Endothelial cell (in vitro differentiated cells): ENCODE measurements at regions not wholly inside any gene's neighbourhood (a gene's known extent, or its start where the extent isn't known, plus 50 kb on each side); places are given as distances from the start of the nearest gene placed in this dataset.

Source experiments
- DNase-seq: peaks from one replicate; pipeline ENCODE4 v3.0.0; 2021; ENCODE audit warnings: low spot score
- H3K27ac Mint-ChIP-seq: one replicate; pipeline ENCODE4 v1.8.0; 2021; ENCODE audit warnings: mixed read lengths, inconsistent platforms; ENCODE audit not compliant: unreplicated experiment
- H3K27me3 Mint-ChIP-seq: one replicate; pipeline ENCODE4 v1.8.0; 2021; ENCODE audit warnings: mild to moderate bottlenecking, moderate library complexity, mixed read lengths, inconsistent platforms; ENCODE audit not compliant: unreplicated experiment
- H3K36me3 Mint-ChIP-seq: one replicate; pipeline ENCODE4 v1.8.0; 2021; ENCODE audit warnings: mild to moderate bottlenecking, low read depth, mixed read lengths, inconsistent platforms; ENCODE audit not compliant: unreplicated experiment
- H3K4me1 Mint-ChIP-seq: one replicate; pipeline ENCODE4 v1.8.0; 2021; ENCODE audit warnings: mild to moderate bottlenecking, mixed read lengths, inconsistent platforms; ENCODE audit not compliant: unreplicated experiment
- H3K4me3 Mint-ChIP-seq: one replicate; pipeline ENCODE4 v1.8.0; 2021; ENCODE audit warnings: mild to moderate bottlenecking, mixed read lengths, inconsistent platforms; ENCODE audit not compliant: unreplicated experiment
- H3K9me3 Mint-ChIP-seq: one replicate; pipeline ENCODE4 v1.8.0; 2021; ENCODE audit warnings: mixed read lengths, inconsistent platforms; ENCODE audit not compliant: unreplicated experiment
- CTCF ChIP-seq: fragments of 200-600 bp; sonication (generic); IDR thresholded peaks from one replicate; pipeline ENCODE4 v1.5.0; 2021; ENCODE audit warnings: antibody characterized with exemption; ENCODE audit not compliant: unreplicated experiment

- H3K36me3 Mint-ChIP-seq: no peaks in the 10 kb centered on the region
Measured at GRCh38 chr4:185969657-185970056, 99.3 kb upstream of the TLR3 start.

GRCh38 chr4:185987961-185988627 is 80.9 kb upstream of the TLR3 start:
- H3K4me1 Mint-ChIP-seq: no peaks in the 10 kb centered on the region
- no peak for DNase-seq
- no peaks in the 10 kb centered on the region for H3K27me3 Mint-ChIP-seq
- no peaks in the 10 kb centered on the region for H3K9me3 Mint-ChIP-seq
- H3K4me3 Mint-ChIP-seq: no peak overlapping the region
- no peak overlapping the region for H3K27ac Mint-ChIP-seq
- no peak for TF ChIP-seq CTCF
- H3K36me3 Mint-ChIP-seq: no peaks in the 10 kb centered on the region

More at GRCh38 chr4:185969657-185970056, 99.3 kb upstream of the TLR3 start:
- TF ChIP-seq CTCF: no peak
- no peak overlapping the region for H3K4me3 Mint-ChIP-seq
- peaks cover 3% of the 10 kb centered on the region for H3K27me3 Mint-ChIP-seq
- no peaks in the 10 kb centered on the region for H3K9me3 Mint-ChIP-seq
- no peak for DNase-seq
- H3K4me1 Mint-ChIP-seq: peaks cover 7% of the 10 kb centered on the region
- H3K27ac Mint-ChIP-seq: no peak overlapping the region

GRCh38 chr4:185991770-185992169 is 77.2 kb upstream of the TLR3 start:
- H3K27ac Mint-ChIP-seq: no peak overlapping the region
- H3K4me3 Mint-ChIP-seq: no peak overlapping the region
- H3K4me1 Mint-ChIP-seq: peaks cover 3% of the 10 kb centered on the region
- no peak for TF ChIP-seq CTCF
- peaks cover 2% of the 10 kb centered on the region for H3K27me3 Mint-ChIP-seq
- peaks cover 4% of the 10 kb centered on the region for H3K36me3 Mint-ChIP-seq
- no peak for DNase-seq
- no peaks in the 10 kb centered on the region for H3K9me3 Mint-ChIP-seq

- no peak for DNase-seq
- Mint-ChIP-seq H3K27me3 (peaks cover 2% of the 10 kb centered on the region), H3K27ac (no peak overlapping the region), H3K4me1 (peaks cover 3% of the 10 kb centered on the region), H3K9me3 (no peaks in the 10 kb centered on the region), H3K4me3 (no peak overlapping the region), H3K36me3 (peaks cover 4% of the 10 kb centered on the region)
- TF ChIP-seq CTCF: no peak
Measured at GRCh38 chr4:185992585-185992984, 76.4 kb upstream of the TLR3 start.

DNA sequence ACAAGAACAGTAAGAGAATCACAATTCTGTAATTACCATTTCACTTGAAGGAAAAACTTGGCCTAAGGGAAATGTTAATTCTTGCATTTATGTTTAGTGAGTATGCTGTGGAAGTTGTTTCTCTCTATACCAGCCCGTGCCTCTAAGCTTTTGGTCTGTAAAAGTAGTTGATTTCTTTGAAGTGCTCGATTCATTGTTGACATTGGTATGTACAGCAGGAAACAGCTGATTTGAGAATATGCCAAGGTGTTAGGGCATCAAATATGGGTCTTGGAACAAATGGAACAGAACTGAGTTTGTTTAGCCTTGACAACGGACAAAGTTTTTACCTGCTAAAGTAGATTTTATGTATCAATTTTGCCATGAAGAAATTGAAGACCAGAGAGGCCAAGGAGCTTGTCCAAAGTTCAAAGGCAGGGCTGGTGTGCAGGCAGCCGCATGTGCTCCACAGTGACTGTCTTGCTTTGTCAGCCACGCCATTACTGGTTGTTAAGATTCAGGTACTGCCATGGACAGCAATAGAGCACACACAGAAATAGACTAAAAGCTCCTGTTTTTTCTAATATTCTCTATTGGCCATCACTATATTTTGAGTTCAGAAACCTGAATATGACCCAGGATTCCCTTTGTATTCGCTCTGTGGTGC is 75.5 kb upstream of the TLR3 start:
- Mint-ChIP-seq H3K27me3 (peaks cover 2% of the 10 kb centered on the region), H3K36me3 (peaks cover 4% of the 10 kb centered on the region), H3K9me3 (no peaks in the 10 kb centered on the region), H3K4me3 (no peak overlapping the region), H3K4me1 (peaks cover 3% of the 10 kb centered on the region), H3K27ac (no peak overlapping the region)
- no peak for DNase-seq
- TF ChIP-seq CTCF: no peak
